ENCODE measurements at regions not wholly inside any gene's neighbourhood (a gene's known extent, or its start where the extent isn't known, plus 50 kb on each side); places are given as distances from the start of the nearest gene placed in this dataset.

GRCh38 chr6:19738010-19738409 lies 99.2 kb upstream of the ID4 start:
- TF ChIP-seq RAD21 (IDR thresholded peaks at IDR 0.05; ENCODE audit: low read depth): no peak
- no peak for TF ChIP-seq TCF12 (IDR thresholded peaks at IDR 0.05; ENCODE audit: low read depth)
- TF ChIP-seq ZBTB7A (IDR thresholded peaks at IDR 0.05; ENCODE audit: low read depth): no peak
- no peak for TF ChIP-seq YY1 (IDR thresholded peaks at IDR 0.05; ENCODE audit: low read depth)
- TF ChIP-seq TAF1 (IDR thresholded peaks at IDR 0.05; ENCODE audit: low read depth): no peak
- no peak for TF ChIP-seq CREB1 (IDR thresholded peaks at IDR 0.05; ENCODE audit: low read depth)
- no peak for TF ChIP-seq USF1 (IDR thresholded peaks at IDR 0.05)
- no peak for TF ChIP-seq REST (IDR thresholded peaks at IDR 0.05; ENCODE audit: low read depth)
- no peak for TF ChIP-seq EGR1 (IDR thresholded peaks at IDR 0.05)
